ENCODE measurements at regions not wholly inside any gene's neighbourhood (a gene's known extent, or its start where the extent isn't known, plus 50 kb on each side); places are given as distances from the start of the nearest gene placed in this dataset.

GRCh38 chr2:150286730-150287362 lies 200.6 kb downstream of the RND3 start:
- TF ChIP-seq CTCF (IDR thresholded peaks at IDR 0.05 in 8 of 11, conservative IDR thresholded peaks at IDR 0.05 in 3 of 11) (no peak), POLR2A (IDR thresholded peaks at IDR 0.05) (no peak)

All from spleen (tissue), 7 donors.